Retinal pigment epithelial cell (primary cell): ENCODE measurements at regions not wholly inside any gene's neighbourhood (a gene's known extent, or its start where the extent isn't known, plus 50 kb on each side); places are given as distances from the start of the nearest gene placed in this dataset.

Source experiments
- DNase-seq: peaks from one replicate; pipeline ENCODE4 v3.0.0-alpha.2; 2010; ENCODE audit warnings: low read depth
- H3K4me3 ChIP-seq: 2 replicates; pipeline ENCODE4 v1.5.1; 2011; ENCODE audit warnings: mild to moderate bottlenecking, low read length, control low read depth, moderate library complexity
- TF ChIP-seq, protein P1 (sequence below): conservative IDR thresholded peaks from 2 replicates; pipeline ENCODE4 v1.5.1; 2011; ENCODE audit warnings: low read depth, low read length, control low read depth, inconsistent platforms

DNA sequence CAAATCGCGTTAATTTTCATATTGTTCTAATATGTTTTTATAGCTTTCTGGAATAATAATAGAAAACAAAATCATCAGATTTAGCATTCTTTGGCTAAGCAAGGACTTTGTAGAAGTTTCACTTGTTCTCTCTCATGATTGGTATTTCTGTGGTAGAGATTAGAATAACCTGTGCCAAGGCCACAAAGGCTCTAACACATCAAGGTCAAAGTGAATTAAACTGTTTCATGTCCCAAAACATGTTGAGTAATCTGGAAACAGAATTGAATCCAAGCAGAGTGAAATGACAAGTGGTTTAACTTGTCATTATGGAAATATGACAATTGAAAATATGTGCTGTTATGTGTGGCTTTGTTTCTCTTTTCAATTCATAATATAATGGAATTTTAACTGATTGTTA lies 617.4 kb downstream of the CCDC85A start:
- TF ChIP-seq, protein P1, sequence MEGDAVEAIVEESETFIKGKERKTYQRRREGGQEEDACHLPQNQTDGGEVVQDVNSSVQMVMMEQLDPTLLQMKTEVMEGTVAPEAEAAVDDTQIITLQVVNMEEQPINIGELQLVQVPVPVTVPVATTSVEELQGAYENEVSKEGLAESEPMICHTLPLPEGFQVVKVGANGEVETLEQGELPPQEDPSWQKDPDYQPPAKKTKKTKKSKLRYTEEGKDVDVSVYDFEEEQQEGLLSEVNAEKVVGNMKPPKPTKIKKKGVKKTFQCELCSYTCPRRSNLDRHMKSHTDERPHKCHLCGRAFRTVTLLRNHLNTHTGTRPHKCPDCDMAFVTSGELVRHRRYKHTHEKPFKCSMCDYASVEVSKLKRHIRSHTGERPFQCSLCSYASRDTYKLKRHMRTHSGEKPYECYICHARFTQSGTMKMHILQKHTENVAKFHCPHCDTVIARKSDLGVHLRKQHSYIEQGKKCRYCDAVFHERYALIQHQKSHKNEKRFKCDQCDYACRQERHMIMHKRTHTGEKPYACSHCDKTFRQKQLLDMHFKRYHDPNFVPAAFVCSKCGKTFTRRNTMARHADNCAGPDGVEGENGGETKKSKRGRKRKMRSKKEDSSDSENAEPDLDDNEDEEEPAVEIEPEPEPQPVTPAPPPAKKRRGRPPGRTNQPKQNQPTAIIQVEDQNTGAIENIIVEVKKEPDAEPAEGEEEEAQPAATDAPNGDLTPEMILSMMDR, result no peak
- no peak overlapping the region for H3K4me3 ChIP-seq
- no peak for DNase-seq

DNA sequence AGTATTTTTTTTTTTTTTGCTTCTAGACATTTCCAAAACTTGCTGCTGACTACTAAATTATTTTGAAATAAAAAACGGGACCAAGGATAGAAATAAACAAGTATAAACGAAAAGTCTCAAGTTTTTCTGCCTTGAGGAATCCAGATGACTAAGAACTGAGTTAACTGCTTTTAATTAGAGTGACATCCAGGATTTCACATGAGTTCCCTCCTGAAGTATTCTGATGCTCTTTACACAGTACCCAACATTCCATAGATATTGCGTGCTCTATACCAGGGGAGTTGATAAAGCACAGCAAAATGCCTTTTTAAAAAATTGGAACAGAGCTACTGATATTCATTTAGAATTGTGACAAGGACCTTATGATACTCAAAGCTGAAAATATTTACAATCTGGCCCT lies 618.0 kb downstream of the CCDC85A start:
- no peak overlapping the region for H3K4me3 ChIP-seq
- no peak for DNase-seq
- TF ChIP-seq, protein P1, result no peak

DNA sequence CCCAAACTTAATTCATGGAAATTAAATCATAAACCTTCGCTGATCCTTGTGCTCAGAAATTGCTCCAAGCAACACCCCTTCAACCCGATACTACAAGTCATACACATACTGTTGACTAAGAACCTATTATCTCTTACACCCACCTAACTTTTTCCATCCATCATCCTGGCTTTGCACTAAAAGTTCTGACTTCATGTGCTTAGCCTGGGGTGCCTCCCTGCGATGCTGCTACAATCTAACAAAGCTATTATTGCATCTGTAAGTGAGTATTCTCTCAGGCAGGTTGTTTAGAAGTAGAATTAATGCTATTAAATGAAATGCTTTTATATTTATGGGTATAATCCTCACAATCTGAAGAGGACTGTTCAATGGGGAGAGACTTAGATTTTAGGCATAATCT lies 619.8 kb downstream of the CCDC85A start:
- no peak for DNase-seq
- no peak overlapping the region for H3K4me3 ChIP-seq
- TF ChIP-seq, protein P1, result no peak

DNA sequence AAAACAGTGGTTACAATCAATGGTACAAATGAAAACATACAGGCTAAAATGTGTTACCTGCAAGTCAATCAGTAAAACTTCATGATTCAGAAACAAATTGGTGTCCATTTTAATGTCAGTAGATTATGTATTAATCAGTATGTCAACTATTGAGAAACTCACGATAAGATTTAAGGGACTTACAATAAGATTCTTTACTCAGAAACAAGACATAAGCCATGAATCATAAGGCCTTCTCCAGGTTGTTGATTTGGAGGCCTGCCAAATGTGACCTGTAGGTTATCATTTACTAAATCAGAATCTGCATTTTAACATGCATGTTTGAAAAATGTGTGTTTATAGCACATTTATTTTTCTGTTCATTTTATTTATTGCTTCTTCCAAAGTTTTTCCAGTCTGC lies 623.1 kb downstream of the CCDC85A start:
- TF ChIP-seq, protein P1, result no peak
- no peak for DNase-seq
- H3K4me3 ChIP-seq, result no peak overlapping the region

DNA sequence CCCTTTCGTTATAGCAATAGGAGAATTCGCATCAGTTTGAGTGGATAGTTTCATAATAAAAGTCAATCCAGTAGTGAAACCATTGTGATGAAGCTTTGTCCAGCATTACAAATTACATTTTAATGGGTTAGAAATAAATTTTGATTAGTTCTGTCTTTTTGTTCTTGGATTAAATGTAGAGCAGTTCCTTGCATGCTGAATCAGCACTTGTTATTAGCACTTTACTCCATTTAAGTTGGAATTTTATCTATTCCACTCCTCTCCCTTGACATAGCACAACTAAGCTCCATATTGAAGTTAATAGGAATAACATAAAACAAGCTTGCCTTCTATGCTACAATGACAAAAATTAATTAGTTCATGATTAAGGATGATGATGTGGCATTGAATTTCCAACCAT lies 624.1 kb downstream of the CCDC85A start:
- H3K4me3 ChIP-seq, result no peak overlapping the region
- TF ChIP-seq, protein P1, result no peak
- DNase-seq, result no peak

DNA sequence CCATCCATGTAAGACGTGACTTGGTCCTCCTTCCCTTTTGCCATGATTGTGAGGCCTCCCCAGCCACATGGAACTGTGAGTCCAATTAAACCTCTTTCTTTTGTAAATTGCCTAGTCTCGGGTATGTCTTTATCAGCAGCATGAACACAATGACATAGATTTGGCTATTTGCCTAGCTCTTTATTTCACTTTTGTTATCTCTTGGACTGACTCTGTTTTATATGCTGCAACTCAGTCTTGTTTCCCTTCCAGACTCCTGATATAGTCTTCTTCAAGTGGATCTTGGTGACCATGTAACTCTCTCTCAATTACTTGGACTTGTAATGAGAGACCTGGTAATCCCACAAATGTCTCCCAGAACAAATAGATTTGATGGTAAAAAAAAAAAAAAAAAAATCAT lies 627.6 kb downstream of the CCDC85A start:
- TF ChIP-seq, protein P1, result no peak
- no peak overlapping the region for H3K4me3 ChIP-seq
- DNase-seq, result no peak

DNA sequence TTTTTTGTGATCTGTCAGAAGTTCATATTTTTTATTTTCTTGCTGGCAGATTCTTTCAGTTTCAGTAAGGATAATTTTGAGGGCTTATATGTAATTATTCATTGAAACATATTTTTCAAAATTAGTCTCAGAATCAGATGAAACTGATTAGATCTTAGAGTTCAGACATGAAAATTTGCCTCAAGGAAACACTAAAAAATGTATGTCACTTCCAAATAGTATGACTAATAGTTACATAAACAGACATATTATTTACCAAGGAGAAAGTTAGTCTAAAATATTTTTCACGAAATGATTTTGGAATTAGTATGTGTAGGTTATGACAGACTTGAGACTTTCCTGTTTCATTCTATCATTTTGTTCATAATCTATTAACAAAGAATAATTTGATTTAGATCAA lies 628.6 kb downstream of the CCDC85A start:
- TF ChIP-seq, protein P1, result no peak

More for the DNA sequence above, 628.6 kb downstream of the CCDC85A start:
- no peak for DNase-seq
- H3K4me3 ChIP-seq, result no peak overlapping the region
